ENCODE measurements at regions not wholly inside any gene's neighbourhood (a gene's known extent, or its start where the extent isn't known, plus 50 kb on each side); places are given as distances from the start of the nearest gene placed in this dataset.

DNA sequence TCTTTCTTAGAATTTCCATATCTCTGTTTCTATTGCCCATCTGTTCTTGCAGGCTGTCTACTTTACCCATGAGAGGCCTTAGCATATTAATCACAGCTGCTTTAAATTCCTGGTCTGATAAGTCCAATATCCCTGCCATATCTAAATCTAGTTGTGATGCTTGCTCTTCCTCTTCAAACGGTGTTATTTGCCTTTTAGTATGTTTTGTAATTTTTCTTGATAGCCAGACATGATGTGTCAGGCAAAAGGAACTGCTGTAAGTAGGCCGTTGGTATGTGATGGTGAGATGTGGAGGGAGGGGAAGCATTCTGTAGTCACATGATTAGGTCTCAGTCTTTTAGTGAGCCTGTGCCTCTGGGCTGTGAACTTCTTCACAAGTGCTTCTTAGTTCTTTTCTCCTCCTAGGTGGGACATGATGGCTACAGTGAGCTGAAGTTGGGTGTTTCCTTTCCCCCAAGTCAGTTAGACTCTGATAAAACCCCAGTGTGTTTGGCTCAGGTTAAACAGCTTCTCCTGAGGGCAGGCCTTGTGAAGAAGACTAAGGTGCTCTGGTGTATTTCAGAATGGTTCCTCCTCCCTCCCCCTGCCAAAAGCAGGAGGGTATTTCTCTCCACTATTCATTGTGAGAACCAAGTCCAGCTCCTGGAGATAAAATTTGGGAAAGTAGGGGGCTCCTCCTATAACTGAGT lies 195.9 kb upstream of the PARP11 start:
- no peak for DNase-seq (ENCODE audit: low read depth)
- TF ChIP-seq, protein P1, sequence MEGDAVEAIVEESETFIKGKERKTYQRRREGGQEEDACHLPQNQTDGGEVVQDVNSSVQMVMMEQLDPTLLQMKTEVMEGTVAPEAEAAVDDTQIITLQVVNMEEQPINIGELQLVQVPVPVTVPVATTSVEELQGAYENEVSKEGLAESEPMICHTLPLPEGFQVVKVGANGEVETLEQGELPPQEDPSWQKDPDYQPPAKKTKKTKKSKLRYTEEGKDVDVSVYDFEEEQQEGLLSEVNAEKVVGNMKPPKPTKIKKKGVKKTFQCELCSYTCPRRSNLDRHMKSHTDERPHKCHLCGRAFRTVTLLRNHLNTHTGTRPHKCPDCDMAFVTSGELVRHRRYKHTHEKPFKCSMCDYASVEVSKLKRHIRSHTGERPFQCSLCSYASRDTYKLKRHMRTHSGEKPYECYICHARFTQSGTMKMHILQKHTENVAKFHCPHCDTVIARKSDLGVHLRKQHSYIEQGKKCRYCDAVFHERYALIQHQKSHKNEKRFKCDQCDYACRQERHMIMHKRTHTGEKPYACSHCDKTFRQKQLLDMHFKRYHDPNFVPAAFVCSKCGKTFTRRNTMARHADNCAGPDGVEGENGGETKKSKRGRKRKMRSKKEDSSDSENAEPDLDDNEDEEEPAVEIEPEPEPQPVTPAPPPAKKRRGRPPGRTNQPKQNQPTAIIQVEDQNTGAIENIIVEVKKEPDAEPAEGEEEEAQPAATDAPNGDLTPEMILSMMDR (IDR thresholded peaks at IDR 0.05; ENCODE audit: control insufficient read depth, insufficient read depth, low read depth, low read length, missing control alignments): no peak
- H3K4me3 ChIP-seq (ENCODE audit: control insufficient read depth, low read depth, low read length): no peak overlapping the region

DNA sequence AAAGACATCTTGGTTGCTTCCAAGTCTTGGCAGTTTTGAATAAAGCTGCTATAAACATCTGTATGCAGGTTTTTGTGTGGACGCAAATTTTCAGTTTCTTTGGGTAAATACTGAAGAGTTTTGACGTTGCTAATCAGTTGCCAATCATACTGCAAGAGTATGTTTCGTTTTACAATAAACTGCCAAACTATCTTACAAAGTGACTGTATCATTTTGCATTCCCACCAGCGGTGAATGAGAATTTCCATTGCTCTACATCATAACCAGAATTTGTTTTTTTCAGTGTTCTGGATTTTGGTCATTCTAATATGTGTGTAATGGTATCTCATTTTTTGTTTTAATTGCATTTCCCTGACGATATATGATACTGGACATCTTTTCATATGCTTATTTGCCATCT lies 190.8 kb upstream of the PARP11 start:
- H3K4me3 ChIP-seq (ENCODE audit: control insufficient read depth, low read depth, low read length): no peak overlapping the region
- TF ChIP-seq, protein P1 (IDR thresholded peaks at IDR 0.05; ENCODE audit: control insufficient read depth, insufficient read depth, low read depth, low read length, missing control alignments): no peak
- DNase-seq (ENCODE audit: low read depth): no peak

DNA sequence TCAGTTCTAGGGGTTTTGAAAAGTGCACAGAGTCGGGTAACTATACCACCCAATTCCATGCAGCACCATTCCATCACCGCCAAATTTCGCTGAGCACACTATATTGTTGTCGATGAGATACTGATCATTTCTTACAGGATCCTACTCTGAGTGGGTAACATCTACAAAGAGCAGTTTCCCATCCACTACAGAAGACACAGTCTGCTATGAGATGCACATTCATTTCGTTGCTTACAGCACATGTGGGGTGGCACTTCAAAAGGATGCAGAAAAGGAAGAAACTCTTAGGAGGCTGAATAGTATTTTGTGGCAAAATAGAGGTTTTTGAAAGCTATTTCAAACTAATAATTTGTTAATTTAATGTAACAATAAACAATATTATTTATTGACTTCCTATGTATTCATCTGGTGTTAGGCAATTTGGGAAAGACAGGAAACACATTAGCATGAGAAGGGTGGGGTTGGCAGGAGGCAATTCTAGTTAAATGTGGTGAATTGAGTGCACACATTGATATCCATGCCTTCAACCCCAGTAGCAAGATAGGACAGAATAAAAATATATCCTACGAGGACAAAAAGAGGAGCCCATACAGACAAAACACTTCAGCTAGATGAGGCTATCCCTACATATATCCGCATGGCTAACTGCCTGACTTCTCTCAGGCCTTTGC lies 186.8 kb upstream of the PARP11 start:
- no peak overlapping the region for H3K4me3 ChIP-seq (ENCODE audit: control insufficient read depth, low read depth, low read length)
- TF ChIP-seq, protein P1 (IDR thresholded peaks at IDR 0.05; ENCODE audit: control insufficient read depth, insufficient read depth, low read depth, low read length, missing control alignments): no peak
- no peak for DNase-seq (ENCODE audit: low read depth)

DNA sequence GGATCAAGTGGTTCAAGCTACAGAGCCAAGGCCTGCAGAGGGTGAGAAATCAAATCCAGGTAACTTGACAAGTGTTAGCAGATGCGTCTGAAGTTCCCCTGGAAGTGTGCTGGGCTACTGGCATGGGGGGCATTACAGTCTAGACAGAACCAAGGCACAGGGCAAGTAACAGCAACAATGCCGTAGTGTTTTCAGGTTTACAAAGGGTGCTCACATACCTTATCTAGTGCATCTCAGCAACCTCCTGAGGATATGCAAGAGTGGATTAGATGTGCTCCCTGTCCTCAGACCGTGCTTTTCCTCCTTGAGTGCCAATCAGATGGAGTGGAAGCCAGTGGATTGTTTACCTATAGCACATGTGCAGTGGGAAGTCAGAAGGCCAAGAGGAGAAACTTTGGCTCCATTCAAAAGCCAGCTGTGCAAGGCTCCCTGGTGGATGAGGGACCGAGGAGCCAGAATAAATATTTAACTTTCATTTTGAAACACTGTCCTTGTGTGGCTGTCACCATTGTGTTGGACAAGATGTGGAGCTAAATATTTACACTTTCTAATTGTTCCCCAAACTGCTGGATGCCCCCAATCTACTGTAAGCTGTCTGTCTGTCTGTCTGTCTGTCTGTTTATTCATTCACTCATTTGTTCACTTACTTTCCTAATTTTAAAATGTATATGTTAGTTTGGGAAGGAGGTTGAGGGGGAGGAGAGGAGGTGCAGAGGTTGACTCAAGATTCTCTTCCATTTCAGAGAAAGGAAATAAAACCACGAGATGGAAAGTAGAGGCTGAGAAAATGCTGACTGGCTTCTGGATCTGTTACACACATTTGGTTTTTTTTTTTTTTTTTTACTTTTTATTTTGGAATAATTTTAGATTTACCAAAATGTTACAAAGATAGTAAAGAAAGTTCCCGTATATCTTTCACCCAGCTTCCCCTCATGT lies 184.0 kb upstream of the PARP11 start:
- DNase-seq (ENCODE audit: low read depth): no peak
- H3K4me3 ChIP-seq (ENCODE audit: control insufficient read depth, low read depth, low read length): no peak overlapping the region
- TF ChIP-seq, protein P1 (IDR thresholded peaks at IDR 0.05; ENCODE audit: control insufficient read depth, insufficient read depth, low read depth, low read length, missing control alignments): no peak

DNA sequence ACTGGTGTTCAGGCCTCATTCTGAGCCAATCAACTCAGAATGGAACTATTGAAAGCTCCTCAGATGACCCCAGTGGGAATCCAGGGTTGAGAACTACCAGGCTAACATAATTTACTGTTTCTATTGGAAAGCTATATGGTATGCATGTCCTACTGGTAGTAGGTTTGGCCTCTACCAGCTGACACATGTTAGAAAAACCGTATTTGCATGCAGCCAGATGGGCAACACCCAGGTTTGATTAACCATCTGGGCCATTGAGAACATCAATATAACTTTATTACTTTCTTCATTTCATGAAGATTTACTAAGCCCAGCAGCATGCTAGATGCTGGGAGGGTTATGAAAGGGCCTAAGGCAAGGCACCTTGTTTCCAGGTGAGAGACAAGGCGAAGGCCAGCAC lies 181.4 kb upstream of the PARP11 start:
- no peak for DNase-seq (ENCODE audit: low read depth)
- TF ChIP-seq, protein P1 (IDR thresholded peaks at IDR 0.05; ENCODE audit: control insufficient read depth, insufficient read depth, low read depth, low read length, missing control alignments): no peak
- H3K4me3 ChIP-seq (ENCODE audit: control insufficient read depth, low read depth, low read length): no peak overlapping the region

DNA sequence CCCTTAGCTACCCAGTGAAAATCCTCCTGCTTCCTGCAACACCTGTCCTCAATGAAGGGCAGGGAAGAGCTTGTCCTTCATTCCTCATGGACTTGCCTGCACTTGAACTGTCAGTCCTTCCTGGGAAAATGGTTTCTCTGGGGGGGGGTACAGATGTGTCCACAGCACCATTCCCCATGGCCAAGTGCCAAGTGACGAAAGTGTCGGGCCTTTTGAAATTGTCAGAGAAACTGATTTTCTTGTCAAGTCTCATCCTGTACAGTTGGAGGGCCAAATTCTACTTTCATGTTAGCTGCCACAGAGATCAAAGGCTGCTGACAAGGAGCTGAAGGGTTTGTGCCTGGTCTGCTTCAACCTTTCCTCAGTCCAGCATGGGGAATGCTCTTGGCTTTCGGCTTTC lies 179.5 kb upstream of the PARP11 start:
- no peak overlapping the region for H3K4me3 ChIP-seq (ENCODE audit: control insufficient read depth, low read depth, low read length)
- TF ChIP-seq, protein P1 (IDR thresholded peaks at IDR 0.05; ENCODE audit: control insufficient read depth, insufficient read depth, low read depth, low read length, missing control alignments): no peak
- DNase-seq (ENCODE audit: low read depth): no peak
